Epithelial cell of proximal tubule (primary cell): ENCODE measurements at regions not wholly inside any gene's neighbourhood (a gene's known extent, or its start where the extent isn't known, plus 50 kb on each side); places are given as distances from the start of the nearest gene placed in this dataset.

Experiments used
- DNase-seq: peaks from one replicate; pipeline ENCODE4 v3.0.0-alpha.2; 2011; ENCODE audit warnings: low read depth
- H3K4me3 ChIP-seq: 2 replicates; pipeline ENCODE4 v1.5.1; 2011; ENCODE audit warnings: low read depth, mild to moderate bottlenecking, low read length
- CTCF ChIP-seq: conservative IDR thresholded peaks from 2 replicates; pipeline ENCODE4 v1.5.1; 2012; ENCODE audit warnings: low read depth, mild to moderate bottlenecking, low read length

DNA sequence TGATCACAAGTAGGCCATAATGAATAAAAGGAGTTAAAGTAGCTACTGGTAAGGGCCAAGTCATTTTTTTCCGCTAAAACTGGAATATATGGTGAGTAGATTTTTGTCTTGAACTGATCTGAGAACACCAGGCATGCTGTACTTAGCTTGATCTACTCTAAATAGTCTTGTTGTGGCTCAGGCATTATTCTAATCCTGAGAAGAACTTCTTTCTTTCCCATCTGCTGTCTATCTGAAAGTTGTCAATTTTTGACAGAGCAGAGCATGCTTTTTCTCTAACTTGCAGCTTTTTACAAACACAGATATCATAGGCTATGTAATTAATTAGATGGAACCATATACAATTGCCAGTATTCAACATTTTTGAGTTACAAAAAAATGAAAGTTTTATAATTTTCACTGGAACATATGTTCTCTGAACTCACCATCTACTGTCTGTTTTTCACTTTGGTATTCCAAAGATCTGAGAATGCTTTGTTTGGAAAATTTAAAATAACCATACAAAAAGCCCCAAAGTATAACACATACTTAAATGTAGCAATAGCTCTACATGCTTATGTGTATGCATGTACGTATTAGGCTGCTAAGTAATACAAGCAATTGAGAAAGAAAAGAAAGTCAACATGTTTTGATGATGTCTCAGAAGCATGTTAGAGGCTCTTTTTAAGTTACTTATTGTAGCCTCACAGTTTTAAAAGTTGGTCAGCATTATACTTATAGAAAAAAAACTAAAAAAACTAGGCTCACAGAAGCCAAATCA lies 542.7 kb upstream of the LUZP2 start:
- no peak for DNase-seq

DNA sequence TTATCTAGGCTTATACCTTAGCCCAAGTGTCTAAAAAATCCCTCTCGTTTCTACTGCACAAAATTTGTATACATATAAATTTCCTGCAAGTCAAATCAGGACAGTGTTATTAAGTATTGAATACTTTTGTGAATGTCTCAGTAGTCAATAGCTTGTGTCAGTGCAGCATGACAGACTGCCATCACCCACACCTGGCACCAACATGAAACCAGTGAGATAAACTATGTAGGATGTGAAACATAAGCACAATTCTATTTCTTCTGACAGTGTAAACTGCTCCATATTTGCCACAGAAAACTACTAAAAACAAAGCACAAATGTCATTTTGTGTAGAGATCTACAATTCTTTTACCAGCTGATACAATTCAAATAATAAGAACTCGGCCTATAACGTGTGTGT lies 542.1 kb upstream of the LUZP2 start:
- H3K4me3 ChIP-seq = no peak overlapping the region
- no peak for DNase-seq
- no peak for TF ChIP-seq CTCF

More for the DNA sequence above, 542.7 kb upstream of the LUZP2 start:
- no peak for TF ChIP-seq CTCF
- no peak overlapping the region for H3K4me3 ChIP-seq

DNA sequence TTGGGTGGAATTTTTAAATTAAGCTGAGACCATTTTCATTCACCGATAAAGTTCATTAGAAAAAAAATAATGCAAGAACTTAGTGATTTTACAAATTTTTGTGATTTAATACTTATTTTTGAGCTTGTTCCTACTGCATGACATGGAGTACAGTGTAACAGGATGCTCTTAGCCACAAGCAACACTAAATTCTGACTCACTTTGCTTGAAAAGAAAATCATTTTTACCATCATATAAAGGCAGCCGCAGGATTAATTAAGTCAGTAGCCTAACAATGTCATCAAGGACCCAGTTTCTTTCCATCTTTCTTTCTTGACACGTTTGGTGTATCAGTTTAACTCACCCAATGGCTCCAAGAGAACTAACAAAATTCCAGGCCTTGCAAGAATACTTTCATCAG lies 540.3 kb upstream of the LUZP2 start:
- no peak for TF ChIP-seq CTCF
- no peak for DNase-seq
- no peak overlapping the region for H3K4me3 ChIP-seq

GRCh38 chr11:23957314-23957713 lies 539.5 kb upstream of the LUZP2 start:
- no peak overlapping the region for H3K4me3 ChIP-seq
- no peak for TF ChIP-seq CTCF
- no peak for DNase-seq

- no peak for DNase-seq
- no peak for TF ChIP-seq CTCF
- H3K4me3 ChIP-seq = no peak overlapping the region
These were observed 537.4 kb upstream of the LUZP2 start for GRCh38 chr11:23959462-23959861.

DNA sequence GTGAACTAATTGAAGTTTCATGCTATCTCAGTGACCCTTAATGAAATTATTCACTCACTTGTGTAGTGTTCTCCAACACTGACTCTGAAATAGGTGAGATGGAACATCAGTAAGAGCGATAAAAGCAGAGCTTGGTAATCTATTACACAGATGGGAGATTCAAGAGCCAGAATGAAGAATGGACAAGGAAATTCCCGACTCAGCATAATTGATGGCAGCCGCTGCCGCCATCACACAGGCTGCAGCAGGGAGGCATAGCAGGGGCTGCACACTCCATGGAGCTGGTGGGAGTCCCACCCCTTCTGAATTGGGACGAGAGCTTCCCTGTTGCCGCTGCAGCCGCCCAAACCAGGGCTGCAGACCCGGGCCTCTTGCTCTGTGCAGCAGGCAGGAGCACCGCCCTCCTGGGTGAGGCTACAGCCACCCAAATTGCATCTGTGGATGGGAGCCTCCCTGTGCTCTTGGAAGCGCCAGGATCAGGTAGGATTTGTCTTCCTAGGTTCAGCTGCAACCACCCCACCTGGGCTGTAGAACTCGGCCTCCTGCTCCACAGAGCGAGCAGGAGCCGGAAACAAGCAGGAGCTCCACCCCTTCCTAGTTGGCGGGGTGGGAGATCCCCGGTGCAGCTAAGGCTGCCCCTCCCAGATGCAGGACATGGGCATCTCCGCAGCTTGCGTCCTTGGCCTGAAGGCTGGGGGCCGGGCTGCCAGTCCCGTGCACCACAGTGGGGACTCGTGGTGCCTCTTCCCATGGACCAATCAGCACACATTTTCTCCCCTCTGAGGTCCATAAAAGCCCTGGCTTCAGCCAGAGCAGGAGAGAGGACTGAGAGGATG lies 535.1 kb upstream of the LUZP2 start:
- no peak for DNase-seq
- TF ChIP-seq CTCF = no peak
- no peak overlapping the region for H3K4me3 ChIP-seq

DNA sequence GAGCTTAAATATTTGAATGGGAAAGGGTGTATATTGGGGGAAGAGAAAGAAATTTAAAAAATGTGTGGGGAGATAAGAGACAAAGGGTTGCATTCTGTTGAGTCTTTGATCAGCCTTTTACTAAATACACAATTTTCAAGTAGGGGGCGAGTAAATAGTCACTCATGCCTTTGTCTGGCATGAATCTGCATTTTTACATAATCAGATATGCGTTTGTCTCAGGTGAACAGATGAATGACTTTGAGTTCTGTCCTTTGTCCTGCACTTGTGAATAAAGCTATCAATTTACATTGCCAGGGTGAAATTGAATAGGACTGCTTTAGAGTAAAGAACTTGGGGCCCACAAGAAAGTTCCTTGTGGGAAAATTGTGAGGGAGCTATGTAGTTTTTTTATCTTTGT lies 523.6 kb upstream of the LUZP2 start:
- DNase-seq = no peak
- H3K4me3 ChIP-seq = no peak overlapping the region
- no peak for TF ChIP-seq CTCF
